Muscle layer of colon (tissue), 2 donors: ENCODE measurements at regions not wholly inside any gene's neighbourhood (a gene's known extent, or its start where the extent isn't known, plus 50 kb on each side); places are given as distances from the start of the nearest gene placed in this dataset.
"Not testable (repeated sequence)": the region's sequence is repeated elsewhere in the genome, so short reads cannot be mapped to it uniquely, and the experiment has no call there.

Source experiments
- H3K27ac ChIP-seq: one replicate; pipeline ENCODE4 v1.7.0; 2013; ENCODE audit warnings: low read depth, mild to moderate bottlenecking, low read length, moderate library complexity
- H3K27me3 ChIP-seq, 2 donors: one replicate each; pipeline ENCODE4 v1.7.0; 2013; ENCODE audit warnings: low read length in 2 of 2, mild to moderate bottlenecking in 2 of 2; ENCODE audit not compliant: insufficient read depth in 2 of 2, control insufficient read depth in 1 of 2
- H3K36me3 ChIP-seq: one replicate; pipeline ENCODE4 v1.7.0; 2013; ENCODE audit warnings: mild to moderate bottlenecking, low read length; ENCODE audit not compliant: insufficient read depth
- H3K4me1 ChIP-seq: one replicate; pipeline ENCODE4 v1.7.0; 2013; ENCODE audit warnings: mild to moderate bottlenecking, low read length; ENCODE audit not compliant: insufficient read depth
- H3K4me3 ChIP-seq, 2 donors: one replicate each; pipeline ENCODE4 v1.7.0; 2013; ENCODE audit warnings: low read length in 2 of 2, low read depth in 1 of 2, mild to moderate bottlenecking in 1 of 2, moderate library complexity in 1 of 2
- H3K9ac ChIP-seq: one replicate; pipeline ENCODE4 v1.7.0; 2013; ENCODE audit warnings: low read length
- H3K9me3 ChIP-seq: one replicate; pipeline ENCODE4 v1.7.0; 2013; ENCODE audit warnings: mild to moderate bottlenecking, low read length
- donor health status: abdominal sarcoma.
- donor health status: Adenocarcinoma of cecum.

DNA sequence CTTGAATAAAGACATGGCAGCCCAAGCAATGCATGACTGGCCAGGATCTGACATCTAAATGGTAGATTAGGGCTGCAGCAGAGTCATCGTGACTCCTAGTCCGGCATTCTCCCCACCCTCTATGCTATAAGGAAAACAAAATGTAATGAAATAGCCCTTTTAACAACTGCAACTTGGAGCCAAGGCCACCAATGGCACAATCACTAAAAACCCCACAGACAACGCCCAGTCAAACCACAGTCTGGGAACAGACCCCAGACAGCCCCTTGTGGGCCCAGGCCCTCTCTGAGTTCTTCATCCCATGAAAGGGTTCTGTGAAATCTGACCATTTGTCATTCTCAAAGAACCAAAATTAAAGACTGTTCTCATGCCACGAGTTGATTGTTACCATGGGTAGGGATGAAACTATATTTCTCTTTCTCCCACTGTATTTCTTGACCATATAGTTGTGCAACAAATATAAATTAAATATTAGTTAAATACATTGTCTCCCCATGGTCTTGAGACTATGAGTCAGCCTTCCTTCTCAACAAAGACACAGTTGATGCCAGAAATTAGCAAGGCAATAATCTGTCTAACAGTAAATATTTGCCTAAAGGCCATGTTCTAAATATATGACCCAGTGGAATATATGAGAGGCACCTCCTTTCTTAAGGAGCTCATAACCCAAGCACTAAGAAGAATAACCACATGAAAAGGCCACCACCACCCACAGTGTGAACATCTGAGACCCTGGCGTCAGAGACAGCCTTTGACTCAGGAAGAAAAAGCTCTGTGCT is 85.6 kb upstream of the SSTR4 start:
- Histone ChIP-seq H3K36me3 (no peaks in the 10 kb centered on the region), H3K9me3 (no peaks in the 10 kb centered on the region), H3K9ac (no peak overlapping the region), H3K27ac (no peak overlapping the region), H3K4me1 (no peaks in the 10 kb centered on the region), H3K27me3 (no peaks in the 10 kb centered on the region), H3K4me3 (no peak overlapping the region)

DNA sequence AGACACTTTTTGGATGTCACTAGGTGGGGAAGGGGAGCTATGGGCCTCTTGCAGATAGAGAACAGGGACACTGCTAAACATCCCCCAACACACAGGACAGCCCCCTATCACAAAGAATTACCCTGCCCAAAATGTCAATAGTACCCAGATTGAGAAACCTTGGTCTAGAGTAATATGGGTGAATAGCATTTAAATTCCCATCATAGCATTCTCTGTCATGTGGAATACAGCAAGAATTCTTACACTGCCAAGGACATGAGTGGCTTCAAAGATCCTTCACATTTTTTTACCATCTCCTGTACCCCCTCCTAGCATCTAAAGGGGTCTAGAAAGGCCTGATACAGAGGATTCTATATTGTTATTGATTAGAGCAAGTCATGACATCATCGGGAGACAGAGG is 83.1 kb upstream of the SSTR4 start:
- Histone ChIP-seq H3K4me1 (no peaks in the 10 kb centered on the region), H3K9ac (no peak overlapping the region), H3K4me3 (no peak overlapping the region), H3K36me3 (no peaks in the 10 kb centered on the region), H3K9me3 (no peaks in the 10 kb centered on the region), H3K27me3 (no peaks in the 10 kb centered on the region), H3K27ac (no peak overlapping the region)

DNA sequence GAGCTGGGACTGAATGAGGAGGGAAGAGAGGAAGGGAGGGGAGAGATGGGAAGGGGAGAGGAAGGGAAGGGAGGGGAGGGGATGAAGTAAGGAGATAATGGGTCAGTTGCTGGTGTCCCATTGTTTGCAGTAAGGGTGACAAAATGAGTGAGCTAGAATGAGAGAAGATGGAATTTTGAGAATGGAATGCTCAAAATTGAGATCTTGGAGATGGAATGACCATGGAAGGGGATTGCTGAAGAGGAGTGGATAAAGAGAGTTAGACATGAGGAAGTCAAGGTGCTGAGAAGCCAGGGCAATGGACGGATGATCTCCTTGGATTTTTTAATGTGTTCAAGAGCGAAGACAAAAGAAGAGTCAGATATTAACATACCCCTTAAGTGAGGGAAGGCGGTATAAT is 80.5 kb upstream of the SSTR4 start:
- Histone ChIP-seq H3K4me1 (no peaks in the 10 kb centered on the region), H3K36me3 (no peaks in the 10 kb centered on the region), H3K9me3 (no peaks in the 10 kb centered on the region), H3K9ac (no peak overlapping the region), H3K27me3 (no peaks in the 10 kb centered on the region), H3K27ac (no peak overlapping the region), H3K4me3 (no peak overlapping the region)

DNA sequence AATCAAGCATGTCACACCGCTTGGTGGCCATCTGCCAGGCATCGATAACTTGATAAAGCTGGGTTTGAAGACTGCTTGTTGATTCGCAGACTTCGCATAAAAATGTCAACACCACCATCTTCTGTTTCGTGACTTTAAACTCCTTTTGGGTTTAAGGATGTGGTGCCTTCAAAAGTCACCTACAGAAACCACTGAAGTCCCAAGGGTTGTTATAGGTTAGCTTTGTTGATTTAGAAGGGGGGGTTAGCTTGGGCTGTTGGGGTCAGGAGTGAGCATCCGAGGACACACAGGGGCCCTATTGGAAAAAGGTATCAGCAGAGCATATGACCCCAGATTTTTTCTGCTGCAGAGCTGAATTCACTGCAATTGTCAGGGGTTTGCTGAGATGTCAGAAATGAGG is 76.7 kb upstream of the SSTR4 start:
- Histone ChIP-seq H3K27me3 (no peaks in the 10 kb centered on the region), H3K36me3 (no peaks in the 10 kb centered on the region), H3K4me3 (no peak overlapping the region), H3K4me1 (no peaks in the 10 kb centered on the region), H3K9ac (no peak overlapping the region), H3K27ac (no peak overlapping the region), H3K9me3 (no peaks in the 10 kb centered on the region)

DNA sequence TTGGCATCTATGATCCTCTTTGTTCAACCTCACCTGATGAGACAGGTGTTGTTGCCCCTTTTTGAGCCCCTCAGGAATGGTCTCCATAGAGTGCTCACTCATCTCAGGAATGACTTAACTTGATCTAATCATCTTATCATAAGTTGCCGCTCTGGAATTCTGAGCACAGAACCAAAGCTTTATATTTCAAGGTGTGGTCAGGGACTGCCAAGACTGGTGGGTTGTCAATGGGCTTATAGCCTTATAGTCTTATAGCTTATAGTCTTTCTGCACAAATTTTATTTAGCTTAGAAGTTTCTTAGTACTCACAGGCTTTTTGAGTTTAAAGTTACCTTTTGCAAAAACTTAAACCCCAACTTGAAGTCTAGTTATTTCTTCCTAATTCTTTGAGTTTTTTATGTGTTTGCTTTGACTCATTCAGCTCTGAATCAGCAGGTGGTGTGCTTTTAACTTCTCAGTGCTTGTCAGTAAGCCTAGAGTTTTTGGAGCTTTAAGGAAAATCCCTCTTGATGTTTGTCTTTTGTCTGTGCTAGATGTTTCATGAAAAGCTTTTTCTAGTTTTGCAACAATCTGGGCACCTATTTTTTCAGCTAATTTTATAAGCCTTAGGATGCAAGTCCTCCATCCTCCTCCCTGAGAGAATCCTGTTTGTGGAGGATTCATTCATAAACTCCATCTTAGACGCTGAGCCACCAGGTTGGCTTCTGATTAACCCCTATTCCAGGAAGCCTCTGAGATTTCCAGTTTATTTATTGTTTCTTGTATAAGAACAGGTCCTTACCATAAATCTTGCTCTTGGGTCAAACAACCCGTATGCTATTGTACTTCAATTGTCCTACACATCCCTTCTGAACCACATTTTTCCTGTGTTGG is 72.3 kb upstream of the SSTR4 start:
- Histone ChIP-seq H3K4me1 (no peaks in the 10 kb centered on the region), H3K36me3 (no peaks in the 10 kb centered on the region), H3K9me3 (no peaks in the 10 kb centered on the region), H3K4me3 (no peak overlapping the region), H3K27me3 (no peaks in the 10 kb centered on the region), H3K9ac (no peak overlapping the region), H3K27ac (no peak overlapping the region)

DNA sequence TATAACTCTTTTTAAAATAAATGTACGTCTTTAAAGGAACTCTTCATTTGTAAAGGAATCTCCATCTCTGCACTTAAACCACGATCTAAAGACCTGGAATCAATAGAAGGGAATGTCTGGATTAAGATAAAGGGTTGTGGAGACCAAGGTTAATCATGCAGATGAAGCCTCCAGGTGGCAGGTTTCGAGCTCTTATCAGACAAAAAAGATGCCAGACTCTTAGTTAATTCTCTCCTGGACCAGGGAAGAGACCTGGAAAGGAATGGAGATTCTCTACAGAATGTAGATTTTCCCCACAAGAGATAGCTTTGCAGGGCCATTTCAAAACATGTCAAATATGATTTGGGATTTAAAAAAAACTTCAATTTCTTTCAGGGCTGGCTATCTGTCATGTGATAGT is 71.5 kb upstream of the SSTR4 start:
- Histone ChIP-seq H3K27ac (no peak overlapping the region), H3K4me1 (no peaks in the 10 kb centered on the region), H3K9ac (no peak overlapping the region), H3K4me3 (no peak overlapping the region), H3K36me3 (no peaks in the 10 kb centered on the region), H3K9me3 (no peaks in the 10 kb centered on the region), H3K27me3 (no peaks in the 10 kb centered on the region)

DNA sequence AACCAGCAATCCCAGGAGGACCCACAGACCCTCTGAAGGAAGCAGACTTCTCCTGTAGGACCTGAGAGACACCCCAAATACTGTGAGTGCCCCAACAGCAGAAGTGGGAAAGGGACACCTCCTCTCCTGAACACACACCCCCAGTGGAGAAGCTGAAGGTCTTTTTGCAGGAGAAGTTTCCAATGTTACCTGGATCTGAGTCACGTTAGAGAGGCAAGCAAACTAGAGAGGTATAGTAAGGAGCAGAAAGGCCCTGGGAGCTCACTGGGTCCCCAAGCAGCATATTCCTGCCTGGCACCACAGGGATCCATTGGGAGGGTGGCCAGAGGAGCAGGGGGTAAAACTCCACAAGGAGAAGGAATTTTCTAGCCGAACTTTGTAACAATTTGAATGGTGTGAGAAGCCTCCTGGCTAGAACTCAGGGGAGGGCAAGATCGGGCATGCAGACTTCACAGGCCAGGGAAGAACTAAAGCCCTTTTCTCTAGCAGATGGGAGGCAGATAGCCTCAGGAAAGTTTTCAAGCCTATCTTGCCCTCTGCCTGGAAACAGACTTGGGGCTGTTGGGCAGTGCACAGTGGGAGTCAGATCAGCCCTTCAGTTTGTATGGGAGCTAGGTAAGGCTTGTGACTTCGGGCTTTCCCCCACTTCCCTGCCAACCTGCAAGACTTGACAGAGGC is 68.2 kb upstream of the SSTR4 start:
- Histone ChIP-seq H3K4me1 (no peaks in the 10 kb centered on the region), H3K27ac (no peak overlapping the region)

DNA sequence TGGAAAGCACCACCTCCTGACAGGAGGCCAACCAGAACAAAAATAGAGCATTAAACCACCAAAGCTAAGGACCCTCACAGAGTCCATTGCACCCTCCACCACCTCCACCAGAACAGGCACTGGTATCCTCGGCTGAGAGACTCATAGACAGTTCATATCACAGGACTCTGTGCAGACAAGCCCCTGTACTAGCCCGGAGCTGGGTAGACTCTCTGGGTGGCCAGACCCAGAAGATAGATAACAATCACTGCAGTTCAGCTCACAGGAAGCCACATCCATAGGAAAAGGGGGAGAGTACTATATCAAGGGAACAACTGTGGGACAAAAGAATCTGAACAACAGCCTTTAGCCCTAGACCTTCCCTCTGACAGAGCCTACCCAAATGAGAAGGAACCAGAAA is 67.4 kb upstream of the SSTR4 start:
- not testable (repeated sequence) for H3K4me3 ChIP-seq, H3K27me3 ChIP-seq, H3K9me3 ChIP-seq, H3K27ac ChIP-seq, H3K4me1 ChIP-seq, H3K36me3 ChIP-seq, H3K9ac ChIP-seq

More for the DNA sequence above, 68.2 kb upstream of the SSTR4 start:
- H3K9ac ChIP-seq: no peak overlapping the region
- no peaks in the 10 kb centered on the region for H3K27me3 ChIP-seq
- no peaks in the 10 kb centered on the region for H3K9me3 ChIP-seq
- no peaks in the 10 kb centered on the region for H3K36me3 ChIP-seq
- H3K4me3 ChIP-seq: no peak overlapping the region

DNA sequence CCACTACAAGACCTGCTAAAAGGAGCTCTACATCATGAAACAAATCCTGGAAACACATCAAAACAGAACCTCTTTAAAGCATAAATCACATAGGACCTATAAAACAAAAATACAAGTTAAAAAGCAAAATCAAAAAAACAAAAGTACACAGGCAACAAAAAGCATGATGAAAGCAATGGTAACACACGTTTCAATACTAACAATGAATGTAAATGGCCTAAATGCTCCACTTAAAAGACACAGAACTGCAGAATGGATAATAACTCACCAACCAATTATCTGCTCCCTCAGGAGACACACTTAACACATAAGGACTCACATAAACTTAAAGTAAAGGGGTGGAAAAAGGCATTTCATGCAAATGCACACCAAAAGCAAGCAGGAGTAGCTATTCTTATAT is 66.1 kb upstream of the SSTR4 start:
- H3K9me3 ChIP-seq, H3K36me3 ChIP-seq, H3K27me3 ChIP-seq, H3K27ac ChIP-seq, H3K4me1 ChIP-seq, H3K9ac ChIP-seq, H3K4me3 ChIP-seq: not testable (repeated sequence)

DNA sequence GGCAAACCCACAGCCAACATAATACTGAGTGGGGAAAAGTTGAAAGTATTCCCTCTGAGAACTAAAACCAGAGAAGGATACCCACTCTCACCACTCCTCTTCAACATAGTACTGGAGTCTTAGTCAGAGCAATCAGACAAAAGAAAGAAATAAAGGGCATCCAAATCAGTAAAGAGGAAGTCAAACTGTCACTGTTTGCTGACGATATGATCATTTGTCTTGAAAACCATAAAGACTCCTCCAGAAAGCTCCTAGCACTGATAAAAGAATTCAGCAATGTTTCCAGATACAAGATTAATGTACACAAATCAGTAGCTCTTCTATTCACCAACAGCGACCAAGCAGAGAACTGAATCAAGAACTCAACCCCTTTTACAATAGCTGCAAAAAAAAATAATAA is 64.0 kb upstream of the SSTR4 start:
- not testable (repeated sequence) for H3K36me3 ChIP-seq, H3K9ac ChIP-seq, H3K4me3 ChIP-seq, H3K27me3 ChIP-seq, H3K4me1 ChIP-seq, H3K9me3 ChIP-seq, H3K27ac ChIP-seq

DNA sequence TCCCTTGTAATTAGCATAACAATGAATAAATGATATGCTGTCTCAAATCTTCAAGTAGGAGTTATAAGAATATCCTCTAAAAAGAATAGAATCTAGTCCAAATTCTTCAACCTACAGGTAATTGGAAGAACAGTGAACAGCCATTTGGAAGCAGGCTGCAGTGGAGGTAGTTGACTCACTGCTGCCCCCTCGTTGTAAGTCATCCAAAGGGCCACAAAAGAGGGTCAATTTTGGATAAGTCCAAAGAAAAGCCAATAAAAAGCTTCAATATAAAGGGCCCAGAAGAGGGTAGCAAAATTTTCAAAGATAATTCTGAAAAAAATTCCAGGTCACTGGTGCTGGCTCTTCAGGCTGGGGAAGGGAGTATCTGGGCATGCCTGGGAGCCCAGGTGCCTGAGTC is 60.8 kb upstream of the SSTR4 start:
- Histone ChIP-seq H3K9ac (no peak overlapping the region), H3K27ac (no peak overlapping the region), H3K36me3 (no peaks in the 10 kb centered on the region), H3K9me3 (no peaks in the 10 kb centered on the region), H3K4me3 (no peak overlapping the region), H3K27me3 (no peaks in the 10 kb centered on the region), H3K4me1 (no peaks in the 10 kb centered on the region)
